ENCODE measurements at regions not wholly inside any gene's neighbourhood (a gene's known extent, or its start where the extent isn't known, plus 50 kb on each side); places are given as distances from the start of the nearest gene placed in this dataset.
A peak's percentile ranks its signal among the peaks of the same experiment; 100 is the strongest.

- no peak for DNase-seq (ENCODE audit: low spot score)
Measured at GRCh38 chr13:76053181-76053580, 417.1 kb downstream of the LMO7 start.

- DNase-seq (ENCODE audit: low spot score), result no peak
Measured at GRCh38 chr13:76049376-76049746, 413.2 kb downstream of the LMO7 start.

DNA sequence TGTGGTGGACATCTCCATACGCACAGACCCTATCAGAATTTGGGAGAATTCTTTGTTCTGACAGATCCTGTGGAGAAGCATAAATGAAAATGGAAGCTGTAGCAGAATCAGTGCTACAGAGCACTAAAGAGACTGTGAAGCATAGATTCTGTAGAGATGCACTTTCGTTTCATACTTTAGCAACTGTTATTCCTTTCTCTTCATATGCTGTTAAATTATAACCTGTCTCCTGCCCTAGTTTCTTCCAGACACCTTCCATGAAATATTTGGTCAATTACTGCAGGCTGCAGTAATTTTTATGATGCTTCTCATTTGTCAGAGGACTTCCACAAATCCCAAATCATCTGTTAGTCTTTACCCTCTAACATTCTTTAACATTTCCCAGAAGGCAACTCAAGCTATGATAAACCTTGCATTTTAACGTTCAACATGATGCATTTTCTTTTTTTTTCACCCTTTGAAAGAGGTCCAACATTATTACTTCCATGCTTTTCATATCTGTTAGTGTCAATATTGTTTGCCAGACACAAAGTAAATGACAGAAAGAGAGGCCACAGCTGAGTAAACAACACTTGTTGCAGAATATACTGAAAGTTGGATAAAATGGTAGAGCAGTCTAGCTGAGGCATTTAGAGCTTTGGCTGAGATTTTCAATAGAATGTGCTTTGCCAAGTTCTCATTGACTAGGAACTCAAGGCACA, 412.7 kb downstream of the LMO7 start:
- DNase-seq (ENCODE audit: low spot score), result no peak

DNA sequence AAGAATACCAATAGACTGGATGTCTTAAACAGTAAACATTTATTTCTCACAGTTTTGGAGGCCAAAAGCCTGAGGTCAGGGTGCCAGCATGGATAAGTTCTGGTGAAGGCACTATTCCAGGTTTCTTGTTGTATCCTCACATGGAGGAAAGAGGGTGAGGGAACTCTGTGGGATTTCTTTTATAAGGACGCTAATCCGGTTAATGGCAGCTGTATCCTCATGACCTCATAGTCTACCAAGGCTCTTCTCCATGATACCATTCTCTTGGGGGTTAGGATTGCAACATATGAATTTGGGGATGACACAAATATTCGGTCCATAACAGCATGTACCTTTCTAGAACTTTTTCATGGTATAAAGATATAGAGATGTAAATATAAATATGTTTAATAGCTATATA, 412.0 kb downstream of the LMO7 start:
- no peak for DNase-seq (ENCODE audit: low spot score)

DNA sequence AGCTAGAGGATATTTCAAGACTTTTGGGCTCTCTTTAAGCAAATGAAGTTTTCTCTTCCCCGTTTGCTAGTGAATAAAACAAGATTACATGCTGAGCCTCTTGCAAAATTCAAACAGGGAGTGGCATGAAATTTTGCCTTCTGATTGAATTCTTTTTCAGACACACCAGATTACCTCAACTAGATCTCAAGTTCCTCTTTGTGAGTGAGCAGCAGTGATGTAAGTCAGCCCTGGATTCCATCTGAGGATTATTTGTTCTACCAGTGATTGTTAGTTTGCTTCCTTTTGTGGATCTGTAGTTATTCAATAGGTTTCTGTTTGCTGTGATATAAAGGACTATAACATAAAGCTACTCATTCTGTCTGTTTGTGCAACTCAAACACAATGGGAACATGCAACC, 407.7 kb downstream of the LMO7 start:
- peak; percentile 18 for DNase-seq (ENCODE audit: low spot score)

- no peak for DNase-seq (ENCODE audit: low spot score)
Measured at GRCh38 chr13:76038920-76039716, 403.0 kb downstream of the LMO7 start.

GRCh38 chr13:76036176-76036575, 400.0 kb downstream of the LMO7 start:
- no peak for DNase-seq (ENCODE audit: low spot score)

- no peak for DNase-seq (ENCODE audit: low spot score)
Measured at GRCh38 chr13:76035711-76036110, 399.6 kb downstream of the LMO7 start.

DNA sequence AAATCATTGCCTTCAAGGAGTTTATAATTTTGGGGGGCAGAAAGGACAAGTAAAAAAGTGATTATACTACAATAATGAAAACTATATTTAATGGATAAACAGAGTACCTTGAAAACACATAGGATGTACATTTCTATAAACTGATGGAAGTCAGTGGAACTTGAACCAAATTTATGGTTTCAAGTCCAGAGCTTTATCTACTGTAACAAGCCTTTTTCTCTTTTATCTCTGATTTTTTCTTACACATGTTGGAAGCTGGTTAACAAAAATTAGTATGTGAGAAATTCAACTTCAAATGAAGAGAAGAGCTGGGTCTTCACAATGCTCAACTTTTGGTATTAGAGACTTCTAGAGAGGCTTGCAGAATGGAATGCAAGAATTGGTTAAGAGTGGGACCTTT, 393.6 kb downstream of the LMO7 start:
- no peak for DNase-seq (ENCODE audit: low spot score)

GRCh38 chr13:76029088-76029487, 393.0 kb downstream of the LMO7 start:
- no peak for DNase-seq (ENCODE audit: low spot score)

DNA sequence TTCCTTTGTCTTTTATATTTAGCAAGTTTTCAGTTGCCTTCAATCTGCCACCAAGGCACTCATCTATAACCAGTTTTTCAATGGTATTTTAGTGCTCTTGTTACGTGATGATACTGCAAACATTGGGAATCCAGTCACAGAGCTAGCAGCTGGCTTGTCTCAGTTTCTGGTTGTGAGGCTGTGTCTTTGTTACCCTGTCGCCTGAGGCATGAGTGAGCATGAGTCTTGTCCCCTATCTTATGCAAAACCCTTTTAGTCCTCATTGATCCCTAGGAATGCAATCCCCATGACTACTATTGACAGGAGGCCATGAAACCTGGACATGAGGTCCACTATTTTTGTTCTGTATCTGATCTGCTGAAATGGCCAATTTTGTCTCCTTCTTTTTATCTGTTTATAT, 391.0 kb downstream of the LMO7 start:
- DNase-seq (ENCODE audit: low spot score), result no peak

DNA sequence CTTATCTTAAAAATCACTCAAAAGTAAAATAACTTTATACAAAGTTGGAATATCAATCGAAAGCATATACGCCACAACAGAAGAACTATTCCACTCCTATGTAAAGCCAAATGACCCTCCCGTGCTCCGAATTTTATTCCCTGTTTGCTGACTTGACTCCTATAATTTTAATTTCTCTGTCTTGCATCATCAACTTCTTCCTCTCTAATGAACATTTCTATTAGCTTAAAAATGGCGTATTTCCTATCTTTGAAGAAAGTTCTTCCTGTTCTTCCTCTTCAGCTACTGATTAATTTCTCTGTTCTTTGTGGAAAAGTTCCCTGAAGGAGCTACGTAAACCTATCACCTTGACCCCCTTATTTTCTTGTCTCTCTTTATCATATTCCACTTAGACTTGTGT, 389.3 kb downstream of the LMO7 start:
- no peak for DNase-seq (ENCODE audit: low spot score)

GRCh38 chr13:76024151-76024550, 388.0 kb downstream of the LMO7 start:
- no peak for DNase-seq (ENCODE audit: low spot score)

- no peak for DNase-seq (ENCODE audit: low spot score)
Measured at GRCh38 chr13:76023652-76024051, 387.5 kb downstream of the LMO7 start.

DNA sequence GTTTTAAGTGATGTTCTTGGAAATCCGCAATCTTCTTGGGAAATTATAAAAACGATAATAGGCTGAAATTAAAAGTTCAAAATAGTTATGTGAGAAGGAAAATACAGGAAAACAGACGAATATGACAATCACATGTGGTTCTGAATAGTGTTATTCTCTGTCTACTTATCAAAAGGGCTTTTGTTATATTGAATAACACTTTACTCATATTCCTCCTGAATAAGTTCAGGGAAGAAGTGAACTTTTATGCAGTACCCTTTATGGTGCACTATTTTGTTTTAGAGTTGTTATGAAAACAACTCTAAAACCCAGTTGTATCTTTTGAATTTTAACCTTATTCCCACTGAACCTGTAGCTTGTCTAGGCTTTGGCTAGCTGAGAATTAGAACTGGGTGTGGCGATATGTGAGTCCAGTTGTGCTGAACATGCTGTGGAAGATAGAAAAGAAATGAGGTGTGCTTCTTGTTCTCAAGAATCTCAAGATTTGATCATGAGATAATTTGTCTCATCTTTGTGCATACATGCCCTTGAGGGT, 384.4 kb downstream of the LMO7 start:
- DNase-seq (ENCODE audit: low spot score), result no peak

GRCh38 chr13:76019421-76020044, 383.4 kb downstream of the LMO7 start:
- DNase-seq (ENCODE audit: low spot score), result peak; percentile 37

DNA sequence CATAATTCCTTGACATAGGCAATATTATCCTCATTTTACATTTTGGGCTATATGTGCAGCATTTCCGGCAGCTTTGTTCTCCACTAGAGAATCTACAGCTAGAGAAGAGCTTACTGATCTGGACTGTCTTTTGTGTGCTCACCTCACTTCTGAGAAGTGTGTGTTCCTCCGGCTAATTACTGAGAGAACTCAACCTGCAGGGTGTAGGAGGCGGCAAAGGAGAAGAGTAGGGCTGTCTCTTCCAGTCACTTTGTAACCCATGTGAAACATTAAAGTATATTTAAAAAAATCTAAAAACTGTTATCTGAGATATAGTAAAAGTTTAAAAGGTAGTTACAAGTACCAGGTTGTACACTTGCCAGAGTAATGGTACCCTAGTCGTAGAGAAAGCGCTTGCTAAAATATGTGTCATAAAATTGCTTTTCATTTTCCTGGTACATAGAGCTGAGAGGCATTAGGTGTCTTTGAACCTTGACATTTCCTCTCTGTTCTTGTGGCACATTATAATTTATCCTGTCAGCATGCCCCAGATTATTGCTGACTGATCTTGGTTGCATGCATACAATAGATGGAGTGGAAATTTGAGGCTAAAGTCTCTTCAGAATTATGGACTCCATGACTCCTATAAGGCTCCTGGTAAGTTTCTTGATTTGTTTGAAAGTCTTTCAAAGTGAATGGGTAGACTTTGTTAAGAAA, 381.9 kb downstream of the LMO7 start:
- no peak for DNase-seq (ENCODE audit: low spot score)

- no peak for DNase-seq (ENCODE audit: low spot score)
Measured at GRCh38 chr13:76016799-76017400, 380.8 kb downstream of the LMO7 start.

- peak; percentile 48 for DNase-seq (ENCODE audit: low spot score)
Measured at GRCh38 chr13:76014406-76015318, 378.5 kb downstream of the LMO7 start.

GRCh38 chr13:76012091-76012721, 376.1 kb downstream of the LMO7 start:
- DNase-seq (ENCODE audit: low spot score), result no peak
